ENCODE measurements at regions not wholly inside any gene's neighbourhood (a gene's known extent, or its start where the extent isn't known, plus 50 kb on each side); places are given as distances from the start of the nearest gene placed in this dataset.

DNA sequence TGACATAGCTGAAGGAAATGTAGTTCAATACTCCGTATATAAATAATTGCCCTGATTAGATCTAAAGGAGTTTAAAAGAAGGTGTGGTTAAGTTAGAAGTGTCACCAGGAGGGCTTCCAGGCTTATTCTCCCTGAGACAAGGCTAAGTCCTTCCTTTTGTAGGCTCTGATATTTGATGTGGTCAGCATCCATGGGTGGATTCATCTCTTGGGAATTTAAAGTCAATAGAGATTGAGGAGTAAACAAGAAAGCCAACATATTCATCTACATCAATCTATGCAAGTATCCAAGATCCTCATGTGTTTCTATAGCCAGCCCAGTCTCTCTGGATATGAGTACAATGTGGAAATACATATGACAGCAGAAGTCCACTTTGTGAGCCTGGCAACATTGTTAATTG lies 76.8 kb downstream of the KCTD12 start:
- POLR2A ChIA-PET: no interaction called here

DNA sequence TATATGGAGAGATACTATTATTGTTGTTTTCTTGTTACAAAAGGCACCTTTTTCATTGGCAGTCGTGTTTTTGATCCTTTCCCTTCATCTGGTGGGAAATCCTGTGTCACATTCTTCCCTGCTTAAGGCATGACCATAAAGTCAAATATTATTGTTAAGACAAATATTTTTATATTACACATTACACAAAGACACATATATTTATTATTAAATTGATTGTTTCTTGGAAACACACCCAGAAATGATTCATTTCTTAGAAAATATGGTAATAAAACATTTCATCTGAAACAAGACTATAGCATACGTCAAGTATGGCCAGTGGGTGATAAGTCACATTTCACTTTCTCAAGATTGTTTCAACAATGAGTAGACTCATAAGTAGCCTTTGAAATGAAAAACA lies 77.3 kb downstream of the KCTD12 start:
- no peak for DNase-seq (ENCODE audit: extremely low spot score)
- POLR2A ChIA-PET: no interaction called here
- TF ChIP-seq, protein P1, sequence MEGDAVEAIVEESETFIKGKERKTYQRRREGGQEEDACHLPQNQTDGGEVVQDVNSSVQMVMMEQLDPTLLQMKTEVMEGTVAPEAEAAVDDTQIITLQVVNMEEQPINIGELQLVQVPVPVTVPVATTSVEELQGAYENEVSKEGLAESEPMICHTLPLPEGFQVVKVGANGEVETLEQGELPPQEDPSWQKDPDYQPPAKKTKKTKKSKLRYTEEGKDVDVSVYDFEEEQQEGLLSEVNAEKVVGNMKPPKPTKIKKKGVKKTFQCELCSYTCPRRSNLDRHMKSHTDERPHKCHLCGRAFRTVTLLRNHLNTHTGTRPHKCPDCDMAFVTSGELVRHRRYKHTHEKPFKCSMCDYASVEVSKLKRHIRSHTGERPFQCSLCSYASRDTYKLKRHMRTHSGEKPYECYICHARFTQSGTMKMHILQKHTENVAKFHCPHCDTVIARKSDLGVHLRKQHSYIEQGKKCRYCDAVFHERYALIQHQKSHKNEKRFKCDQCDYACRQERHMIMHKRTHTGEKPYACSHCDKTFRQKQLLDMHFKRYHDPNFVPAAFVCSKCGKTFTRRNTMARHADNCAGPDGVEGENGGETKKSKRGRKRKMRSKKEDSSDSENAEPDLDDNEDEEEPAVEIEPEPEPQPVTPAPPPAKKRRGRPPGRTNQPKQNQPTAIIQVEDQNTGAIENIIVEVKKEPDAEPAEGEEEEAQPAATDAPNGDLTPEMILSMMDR (IDR thresholded peaks at IDR 0.05; ENCODE audit: control extremely low read depth, extremely low read depth, low read depth, missing control alignments): no peak
- CTCF ChIA-PET: no interaction called here

More for the DNA sequence above, 76.8 kb downstream of the KCTD12 start:
- no peak for DNase-seq (ENCODE audit: extremely low spot score)
- TF ChIP-seq, protein P1 (IDR thresholded peaks at IDR 0.05; ENCODE audit: control extremely low read depth, extremely low read depth, low read depth, missing control alignments): no peak
- CTCF ChIA-PET: no interaction called here

DNA sequence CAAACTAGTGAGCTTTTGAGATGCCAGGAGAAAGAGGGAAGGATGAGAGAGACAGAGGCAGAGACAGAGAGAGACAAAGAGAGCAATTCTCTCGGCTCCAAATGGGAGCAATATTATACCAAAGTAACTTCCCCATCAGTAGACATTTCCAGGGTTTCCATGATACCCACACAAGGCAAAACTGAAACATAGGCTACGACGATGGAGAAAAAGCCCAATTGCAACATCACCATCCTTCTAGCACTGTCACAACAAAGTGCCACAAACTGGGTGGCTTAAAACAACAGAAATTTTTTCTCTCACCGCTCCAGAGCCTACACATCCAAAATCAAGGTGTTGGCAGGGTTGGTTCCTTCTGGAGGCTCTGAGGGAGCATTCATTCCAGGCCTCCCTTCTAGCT lies 81.4 kb downstream of the KCTD12 start:
- TF ChIP-seq, protein P1 (IDR thresholded peaks at IDR 0.05; ENCODE audit: control extremely low read depth, extremely low read depth, low read depth, missing control alignments): no peak
- ChIA-PET CTCF (no interaction called here), POLR2A (no interaction called here)
- no peak for DNase-seq (ENCODE audit: extremely low spot score)

DNA sequence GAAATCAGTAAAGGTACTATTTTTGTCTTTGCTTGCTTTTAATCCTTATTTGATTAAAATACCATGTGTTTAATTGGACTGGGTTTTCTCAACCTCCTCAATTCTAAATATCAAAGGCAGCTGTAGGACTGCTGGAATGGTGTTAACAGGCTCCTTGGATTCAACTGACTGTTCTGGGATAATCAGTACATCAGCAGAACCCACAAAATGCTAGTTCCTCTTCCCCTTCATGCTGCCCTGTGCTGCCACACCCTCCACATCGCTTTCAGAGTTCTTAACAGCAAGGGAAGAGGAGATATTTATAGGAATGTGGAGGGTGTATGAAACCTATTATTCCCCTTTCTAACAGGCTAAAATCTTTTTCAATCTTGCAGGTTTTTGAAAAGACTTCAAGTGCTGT lies 82.4 kb downstream of the KCTD12 start:
- TF ChIP-seq, protein P1 (IDR thresholded peaks at IDR 0.05; ENCODE audit: control extremely low read depth, extremely low read depth, low read depth, missing control alignments): no peak
- POLR2A ChIA-PET: no interaction called here
- DNase-seq (ENCODE audit: extremely low spot score): no peak
- CTCF ChIA-PET: no interaction called here

DNA sequence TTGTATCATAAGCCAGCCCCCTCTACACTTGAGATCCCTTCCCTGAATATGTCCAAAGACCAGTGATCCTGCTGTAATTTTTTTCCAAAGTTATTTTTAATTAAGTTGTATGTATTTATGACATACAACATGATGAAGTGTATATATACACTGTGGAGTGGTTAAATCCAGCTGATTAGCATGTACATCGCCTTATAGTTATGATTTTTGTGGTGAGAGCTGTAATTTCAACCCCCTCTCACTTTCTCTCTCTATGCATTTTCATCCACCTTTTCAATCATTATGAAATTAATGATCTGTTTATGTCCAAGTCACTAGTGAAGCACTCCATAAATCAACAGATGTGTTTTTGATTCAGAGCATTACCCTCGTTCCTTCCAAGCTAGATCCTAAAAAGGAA lies 85.3 kb downstream of the KCTD12 start:
- TF ChIP-seq, protein P1 (IDR thresholded peaks at IDR 0.05; ENCODE audit: control extremely low read depth, extremely low read depth, low read depth, missing control alignments): no peak
- CTCF ChIA-PET: no interaction called here
- DNase-seq (ENCODE audit: extremely low spot score): no peak
- POLR2A ChIA-PET: no interaction called here

DNA sequence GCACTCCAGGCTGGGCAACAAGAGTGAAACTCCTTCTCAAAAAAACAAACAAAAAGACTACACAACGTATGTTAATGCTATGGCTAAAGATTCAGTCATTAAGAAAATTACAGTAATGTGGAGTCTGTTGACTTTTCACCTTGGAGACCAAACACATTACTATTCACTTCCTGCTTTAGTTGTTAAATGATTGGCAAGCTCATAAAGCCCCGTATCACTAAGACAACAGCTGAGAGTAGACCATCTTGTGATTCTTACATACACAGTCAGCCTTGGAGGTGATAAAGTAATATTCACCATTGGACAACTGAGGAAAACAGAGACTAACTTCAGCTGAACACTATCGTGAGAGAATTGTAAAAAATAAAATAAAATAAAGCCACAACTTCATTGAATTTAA lies 86.5 kb downstream of the KCTD12 start:
- DNase-seq (ENCODE audit: extremely low spot score): peak; percentile 14
- ChIA-PET POLR2A (no interaction called here), CTCF (no interaction called here)
- TF ChIP-seq, protein P1 (IDR thresholded peaks at IDR 0.05; ENCODE audit: control extremely low read depth, extremely low read depth, low read depth, missing control alignments): no peak

DNA sequence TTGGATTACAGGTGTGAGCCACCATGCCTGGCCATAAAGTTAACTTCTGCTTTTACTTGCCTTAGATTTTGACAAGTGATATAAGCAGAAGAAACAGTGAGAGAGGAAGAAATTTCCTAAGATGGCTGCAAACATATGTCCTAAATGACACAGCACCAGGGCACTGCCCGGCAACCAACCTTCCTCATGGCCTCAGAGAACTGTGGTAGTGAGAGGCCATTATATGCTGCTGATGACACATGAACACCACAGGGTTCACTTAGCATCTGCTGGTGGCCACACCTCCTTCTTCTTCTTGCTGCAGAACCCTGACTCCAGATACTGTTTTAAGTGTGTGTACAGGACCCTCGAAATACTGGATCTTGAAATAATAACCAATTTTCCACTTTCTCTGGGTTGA lies 88.2 kb downstream of the KCTD12 start:
- ChIA-PET CTCF (interaction anchor here (1.4 kb wide), 1 partner anchor 1102 kb away, joined by 3 read pairs; no protein-coding TSS in a partner anchor), POLR2A (no interaction called here)
- TF ChIP-seq, protein P1 (IDR thresholded peaks at IDR 0.05; ENCODE audit: control extremely low read depth, extremely low read depth, low read depth, missing control alignments): no peak
- no peak for DNase-seq (ENCODE audit: extremely low spot score)
